Prostate gland (tissue), 2 donors: ENCODE measurements at regions not wholly inside any gene's neighbourhood (a gene's known extent, or its start where the extent isn't known, plus 50 kb on each side); places are given as distances from the start of the nearest gene placed in this dataset.

ENCODE experiments used
- DNase-seq: peaks from one replicate; pipeline ENCODE4 v3.0.0-alpha.2; 2019; ENCODE audit warnings: low spot score
- H3K27ac ChIP-seq, 2 donors: fragments of 200-600 bp; sonication (generic); 2 replicates each; pipeline ENCODE4 v1.5.1; 2017 to 2019
- H3K27me3 ChIP-seq: fragments of 200-600 bp; sonication (generic); replicated peaks from 2 replicates; pipeline ENCODE4 v1.5.1; 2019; ENCODE audit not compliant: insufficient read depth
- H3K36me3 ChIP-seq, 2 donors: fragments of 200-600 bp; sonication (generic); 1 replicate in 1 of 2; 2 replicates in 1 of 2; pipeline versions ENCODE4 v1.5.1 to v1.8.1; 2017 to 2019
- H3K4me1 ChIP-seq: fragments of 200-600 bp; sonication (generic); replicated peaks from 2 replicates; pipeline ENCODE4 v1.5.1; 2019
- H3K4me3 ChIP-seq, 2 donors: fragments of 200-600 bp; sonication (generic); 2 replicates each; pipeline ENCODE4 v1.5.1; 2017 to 2019
- H3K9me3 ChIP-seq: fragments of 200-600 bp; sonication (generic); 2 replicates; pipeline ENCODE4 v1.5.1; 2017
- POLR2A ChIP-seq: fragments of 450-650 bp; IDR thresholded peaks from one replicate; pipeline ENCODE4 v1.6.1; 2016; ENCODE audit warnings: antibody characterized with exemption, mild to moderate bottlenecking
- POLR2AphosphoS5 ChIP-seq: sonication (generic); formaldehyde crosslinking; IDR thresholded peaks from one replicate; pipeline ENCODE4 v1.6.1; 2017; ENCODE audit warnings: antibody characterized with exemption
- WGBS: methylation state at CpG from one replicate; pipeline ENCODE4 v1.1.5; 2018; 5-methylcytosine and 5-hydroxymethylcytosine counted together
- intact Hi-C: fragments of 100-400 bp; cut with DNase I; formaldehyde crosslinking; loops from one replicate; pipeline ENCODE4 v1.14.2; 2022
- TF ChIP-seq, protein P1 (sequence below), 4 experiments: fragments of 200-600 bp in 2 of 4; fragments of 450-650 bp in 2 of 4; sonication (generic) in 2 of 4; IDR thresholded peaks; 1 replicate in 3 of 4; 2 replicates in 1 of 4; pipeline ENCODE4 v1.5.1; 2016 to 2019; ENCODE audit warnings: antibody characterized with exemption in 4 of 4, mild to moderate bottlenecking in 2 of 4, moderate library complexity in 2 of 4

DNA sequence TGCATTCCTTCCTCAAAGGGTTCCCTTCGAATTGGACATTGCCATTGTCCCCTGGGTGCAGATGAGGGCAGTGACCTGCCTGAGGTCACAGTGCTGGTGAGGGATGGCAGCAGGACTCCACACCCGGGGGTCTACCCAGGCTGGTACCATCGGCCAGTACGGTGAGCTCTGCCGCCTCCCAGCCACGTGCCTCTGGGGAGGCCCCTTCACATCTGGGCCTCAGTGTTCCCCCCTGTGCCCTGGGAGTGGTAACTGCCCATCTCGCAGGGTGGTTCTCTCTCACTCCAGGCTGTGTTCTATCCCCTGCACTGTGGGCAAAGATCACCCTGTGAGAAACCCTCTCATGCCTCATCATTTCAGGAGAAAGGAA lies 99.4 kb upstream of the IQSEC1 start:
- Histone ChIP-seq H3K9me3 (no peaks in the 10 kb centered on the region), H3K27me3 (no peaks in the 10 kb centered on the region), H3K4me3 (no peak overlapping the region), H3K27ac (no peak overlapping the region), H3K36me3 (no peaks in the 10 kb centered on the region), H3K4me1 (no peaks in the 10 kb centered on the region)
- intact Hi-C loops = no loop called here
- TF ChIP-seq POLR2A (no peak), POLR2AphosphoS5 (no peak)
- TF ChIP-seq, protein P1, sequence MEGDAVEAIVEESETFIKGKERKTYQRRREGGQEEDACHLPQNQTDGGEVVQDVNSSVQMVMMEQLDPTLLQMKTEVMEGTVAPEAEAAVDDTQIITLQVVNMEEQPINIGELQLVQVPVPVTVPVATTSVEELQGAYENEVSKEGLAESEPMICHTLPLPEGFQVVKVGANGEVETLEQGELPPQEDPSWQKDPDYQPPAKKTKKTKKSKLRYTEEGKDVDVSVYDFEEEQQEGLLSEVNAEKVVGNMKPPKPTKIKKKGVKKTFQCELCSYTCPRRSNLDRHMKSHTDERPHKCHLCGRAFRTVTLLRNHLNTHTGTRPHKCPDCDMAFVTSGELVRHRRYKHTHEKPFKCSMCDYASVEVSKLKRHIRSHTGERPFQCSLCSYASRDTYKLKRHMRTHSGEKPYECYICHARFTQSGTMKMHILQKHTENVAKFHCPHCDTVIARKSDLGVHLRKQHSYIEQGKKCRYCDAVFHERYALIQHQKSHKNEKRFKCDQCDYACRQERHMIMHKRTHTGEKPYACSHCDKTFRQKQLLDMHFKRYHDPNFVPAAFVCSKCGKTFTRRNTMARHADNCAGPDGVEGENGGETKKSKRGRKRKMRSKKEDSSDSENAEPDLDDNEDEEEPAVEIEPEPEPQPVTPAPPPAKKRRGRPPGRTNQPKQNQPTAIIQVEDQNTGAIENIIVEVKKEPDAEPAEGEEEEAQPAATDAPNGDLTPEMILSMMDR (IDR thresholded peaks at IDR 0.05) = no peak
- DNase-seq = no peak
- WGBS = 87% methylated on average over 7 of the region's 7 CpGs

DNA sequence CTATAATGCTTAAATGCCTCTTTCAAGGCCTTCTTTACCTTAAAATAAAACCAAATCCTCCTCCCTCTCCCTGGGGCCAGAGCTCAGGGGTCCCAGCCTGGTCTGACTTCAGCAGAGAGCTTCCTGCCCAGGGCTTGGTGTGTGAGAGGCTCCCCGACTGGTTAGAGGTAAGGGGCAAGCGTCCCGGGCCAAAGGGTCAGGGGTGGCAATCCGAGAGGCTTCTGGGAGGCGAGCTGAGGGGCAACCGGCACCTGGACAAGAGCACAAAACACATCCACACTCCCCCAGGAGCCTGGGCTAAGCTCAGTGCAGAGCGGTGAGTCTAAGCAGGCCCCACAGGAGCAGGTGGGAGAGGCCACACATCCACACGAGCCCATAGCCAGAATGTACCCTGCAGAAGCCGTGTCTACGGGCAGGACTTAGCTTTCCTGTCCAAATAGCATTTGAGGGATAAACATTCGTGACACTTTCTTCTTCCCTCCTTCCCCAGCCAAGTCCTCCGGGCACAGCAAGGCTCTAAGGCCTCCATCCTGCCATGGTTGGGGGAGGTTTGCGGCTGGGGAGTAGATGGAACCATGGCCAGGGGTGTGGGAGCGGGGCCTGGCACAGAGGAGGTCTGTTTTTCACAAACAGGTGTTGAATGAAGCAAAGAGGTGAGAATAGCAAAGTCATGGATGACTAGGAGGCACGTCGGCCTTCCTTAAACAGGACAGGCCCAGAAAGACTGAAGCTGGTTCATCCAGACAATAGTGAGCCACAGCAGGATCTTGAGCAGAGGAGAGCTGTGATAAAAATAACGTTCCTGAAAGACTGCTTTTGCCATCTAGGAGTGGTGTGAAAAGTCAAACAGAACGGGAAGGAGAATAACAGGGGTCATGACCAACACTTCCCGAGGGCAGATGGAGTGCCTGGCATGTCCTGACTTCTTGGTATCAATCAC lies 98.7 kb upstream of the IQSEC1 start:
- H3K27ac ChIP-seq = no peak overlapping the region
- H3K9me3 ChIP-seq = no peaks in the 10 kb centered on the region
- WGBS = 86% methylated on average over 19 of the region's 19 CpGs
- no peaks in the 10 kb centered on the region for H3K4me1 ChIP-seq
- DNase-seq = no peak
- TF ChIP-seq, protein P1 (IDR thresholded peaks at IDR 0.05) = no peak
- TF ChIP-seq POLR2A (no peak), POLR2AphosphoS5 (no peak)
- H3K36me3 ChIP-seq = no peaks in the 10 kb centered on the region
- intact Hi-C loops = no loop called here
- no peaks in the 10 kb centered on the region for H3K27me3 ChIP-seq
- H3K4me3 ChIP-seq = no peak overlapping the region

DNA sequence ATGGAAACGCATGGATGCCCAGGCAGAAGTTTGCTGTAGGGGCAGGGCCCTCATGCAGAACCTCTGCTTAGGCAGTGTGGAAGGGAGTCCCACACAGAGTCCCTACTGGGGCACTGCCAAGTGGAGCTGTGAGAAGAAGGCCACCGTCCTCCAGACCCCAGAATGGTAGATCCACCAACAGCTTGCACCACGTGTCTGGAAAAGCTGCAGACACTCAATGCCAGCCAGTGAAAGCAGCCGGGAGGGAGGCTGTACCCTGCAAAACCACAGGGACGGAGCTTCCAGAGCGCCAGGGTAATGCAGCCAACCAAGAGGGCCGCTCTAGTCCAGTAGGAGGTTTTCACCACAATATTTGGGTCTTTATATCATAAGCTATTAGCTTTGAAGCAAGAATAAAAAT lies 97.1 kb upstream of the IQSEC1 start:
- no peaks in the 10 kb centered on the region for H3K36me3 ChIP-seq
- no peak overlapping the region for H3K27ac ChIP-seq
- H3K4me1 ChIP-seq = no peaks in the 10 kb centered on the region
- no peak for DNase-seq
- no peak overlapping the region for H3K4me3 ChIP-seq
- no peak for TF ChIP-seq POLR2AphosphoS5
- no peaks in the 10 kb centered on the region for H3K27me3 ChIP-seq
- 85% methylated on average over 7 of the region's 7 CpGs for WGBS
- intact Hi-C loops = no loop called here
- H3K9me3 ChIP-seq = no peaks in the 10 kb centered on the region

DNA sequence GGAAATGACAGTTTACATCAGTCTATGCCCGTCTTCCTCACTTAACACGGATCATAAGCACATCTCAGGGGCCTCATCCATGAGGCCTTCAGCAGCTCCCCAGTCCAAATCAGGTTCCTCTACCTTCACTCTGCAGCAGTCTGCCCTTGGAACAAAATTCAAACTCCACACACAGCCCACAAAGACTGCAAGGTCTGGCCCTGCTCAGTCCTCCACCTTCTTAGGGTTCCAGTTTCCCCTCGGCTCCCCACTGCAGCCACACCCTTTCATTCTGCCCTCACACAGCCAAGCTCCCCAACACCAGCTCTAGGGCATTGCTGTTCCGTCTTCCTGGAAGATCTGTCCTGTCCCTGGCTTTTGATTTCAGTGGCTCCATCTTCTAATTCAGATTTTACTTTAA lies 95.2 kb upstream of the IQSEC1 start:
- Histone ChIP-seq H3K4me3 (no peak overlapping the region), H3K9me3 (no peaks in the 10 kb centered on the region), H3K36me3 (no peaks in the 10 kb centered on the region), H3K4me1 (no peaks in the 10 kb centered on the region), H3K27ac (no peak overlapping the region), H3K27me3 (no peaks in the 10 kb centered on the region)
- DNase-seq = no peak
- intact Hi-C loops = no loop called here
- no peak for TF ChIP-seq POLR2AphosphoS5
- TF ChIP-seq, protein P1 (IDR thresholded peaks at IDR 0.05) = no peak
- TF ChIP-seq POLR2A = no peak
- WGBS = 88% methylated on average over 4 of the region's 4 CpGs

DNA sequence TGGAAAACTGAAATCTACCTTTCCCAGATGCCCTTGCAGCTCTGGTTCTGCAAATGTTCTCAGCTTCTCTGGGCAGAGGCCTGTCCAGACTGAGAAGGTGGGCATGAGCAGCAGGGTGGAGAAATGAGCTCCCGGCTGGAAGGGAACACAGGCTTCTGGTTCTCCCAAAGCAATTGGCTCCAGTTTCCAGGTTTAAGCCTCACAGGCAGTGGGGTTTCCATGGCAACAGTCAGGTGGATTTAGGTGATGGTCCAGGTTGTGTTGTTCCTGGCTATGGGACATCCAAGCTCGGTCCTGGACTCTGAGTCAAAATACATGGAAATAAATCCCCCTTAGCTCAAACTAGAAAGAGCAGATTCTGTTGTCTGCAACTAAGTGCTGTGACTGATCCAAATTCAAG lies 94.6 kb upstream of the IQSEC1 start:
- no peaks in the 10 kb centered on the region for H3K4me1 ChIP-seq
- TF ChIP-seq, protein P1 (IDR thresholded peaks at IDR 0.05) = no peak
- TF ChIP-seq POLR2AphosphoS5 = no peak
- TF ChIP-seq POLR2A = no peak
- WGBS = 63% methylated on average over 2 of the region's 2 CpGs
- H3K4me3 ChIP-seq = no peak overlapping the region
- H3K27me3 ChIP-seq = no peaks in the 10 kb centered on the region
- no peak for DNase-seq
- intact Hi-C loops = no loop called here
- H3K27ac ChIP-seq = no peak overlapping the region
- no peaks in the 10 kb centered on the region for H3K36me3 ChIP-seq
- H3K9me3 ChIP-seq = no peaks in the 10 kb centered on the region
